Glutamatergic neuron (in vitro differentiated cells): ENCODE measurements at regions not wholly inside any gene's neighbourhood (a gene's known extent, or its start where the extent isn't known, plus 50 kb on each side); places are given as distances from the start of the nearest gene placed in this dataset.

Source experiments
- DNase-seq: peaks from one replicate; pipeline ENCODE4 v3.0.0; 2022
- H3K27ac Mint-ChIP-seq: one replicate; pipeline ENCODE4 v1.8.0; 2020; ENCODE audit warnings: mild to moderate bottlenecking, mixed read lengths, inconsistent platforms; ENCODE audit not compliant: unreplicated experiment
- H3K27me3 Mint-ChIP-seq: one replicate; pipeline ENCODE4 v1.8.0; 2020; ENCODE audit warnings: mild to moderate bottlenecking, moderate library complexity, mixed read lengths, inconsistent platforms; ENCODE audit not compliant: unreplicated experiment
- H3K36me3 Mint-ChIP-seq: one replicate; pipeline ENCODE4 v1.8.0; 2020; ENCODE audit warnings: mild to moderate bottlenecking, mixed read lengths, inconsistent platforms; ENCODE audit not compliant: unreplicated experiment
- H3K4me1 Mint-ChIP-seq: one replicate; pipeline ENCODE4 v1.8.0; 2020; ENCODE audit warnings: mild to moderate bottlenecking, low read depth, mixed read lengths, inconsistent platforms; ENCODE audit not compliant: unreplicated experiment
- H3K4me3 Mint-ChIP-seq: one replicate; pipeline ENCODE4 v1.8.0; 2020; ENCODE audit warnings: mild to moderate bottlenecking, mixed read lengths, inconsistent platforms; ENCODE audit not compliant: unreplicated experiment
- H3K9me3 Mint-ChIP-seq: one replicate; pipeline ENCODE4 v1.8.0; 2020; ENCODE audit warnings: mild to moderate bottlenecking, moderate library complexity, mixed read lengths, inconsistent platforms; ENCODE audit not compliant: unreplicated experiment
- TF ChIP-seq, protein P1 (sequence below): fragments of 200-600 bp; sonication (generic); IDR thresholded peaks from one replicate; pipeline ENCODE4 v1.5.0; 2021; ENCODE audit not compliant: partially characterized antibody, unreplicated experiment

- no peaks in the 10 kb centered on the region for H3K9me3 Mint-ChIP-seq
- peaks cover 11% of the 10 kb centered on the region for H3K4me1 Mint-ChIP-seq
- no peak overlapping the region for H3K4me3 Mint-ChIP-seq
- H3K27me3 Mint-ChIP-seq, result no peaks in the 10 kb centered on the region
- no peak overlapping the region for H3K27ac Mint-ChIP-seq
- TF ChIP-seq, protein P1, sequence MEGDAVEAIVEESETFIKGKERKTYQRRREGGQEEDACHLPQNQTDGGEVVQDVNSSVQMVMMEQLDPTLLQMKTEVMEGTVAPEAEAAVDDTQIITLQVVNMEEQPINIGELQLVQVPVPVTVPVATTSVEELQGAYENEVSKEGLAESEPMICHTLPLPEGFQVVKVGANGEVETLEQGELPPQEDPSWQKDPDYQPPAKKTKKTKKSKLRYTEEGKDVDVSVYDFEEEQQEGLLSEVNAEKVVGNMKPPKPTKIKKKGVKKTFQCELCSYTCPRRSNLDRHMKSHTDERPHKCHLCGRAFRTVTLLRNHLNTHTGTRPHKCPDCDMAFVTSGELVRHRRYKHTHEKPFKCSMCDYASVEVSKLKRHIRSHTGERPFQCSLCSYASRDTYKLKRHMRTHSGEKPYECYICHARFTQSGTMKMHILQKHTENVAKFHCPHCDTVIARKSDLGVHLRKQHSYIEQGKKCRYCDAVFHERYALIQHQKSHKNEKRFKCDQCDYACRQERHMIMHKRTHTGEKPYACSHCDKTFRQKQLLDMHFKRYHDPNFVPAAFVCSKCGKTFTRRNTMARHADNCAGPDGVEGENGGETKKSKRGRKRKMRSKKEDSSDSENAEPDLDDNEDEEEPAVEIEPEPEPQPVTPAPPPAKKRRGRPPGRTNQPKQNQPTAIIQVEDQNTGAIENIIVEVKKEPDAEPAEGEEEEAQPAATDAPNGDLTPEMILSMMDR, result no peak
- no peak for DNase-seq
- H3K36me3 Mint-ChIP-seq, result no peaks in the 10 kb centered on the region
Measured at GRCh38 chr14:29461101-29461500, 466.5 kb downstream of the PRKD1 start.

DNA sequence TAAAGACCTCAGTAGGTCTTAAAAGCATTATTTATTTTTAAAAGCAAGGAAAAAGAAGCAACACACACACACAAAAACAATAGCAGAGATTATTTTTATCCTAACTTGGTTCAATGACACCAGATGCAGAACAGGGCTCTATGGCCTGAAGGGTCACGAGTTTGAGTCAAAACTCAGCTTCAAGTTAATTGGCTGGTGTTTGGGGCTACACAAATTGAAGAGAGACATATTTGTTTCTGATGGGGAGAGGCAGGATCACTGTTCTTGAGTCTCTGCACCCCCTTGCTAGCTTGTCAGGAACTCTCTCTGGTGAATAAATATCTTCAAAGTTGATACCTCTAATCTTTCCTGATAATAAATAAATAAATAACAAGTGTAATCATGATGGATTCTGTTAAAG is 466.1 kb downstream of the PRKD1 start:
- TF ChIP-seq, protein P1, result no peak
- Mint-ChIP-seq H3K4me3 (no peak overlapping the region), H3K27ac (no peak overlapping the region), H3K27me3 (no peaks in the 10 kb centered on the region), H3K36me3 (no peaks in the 10 kb centered on the region), H3K4me1 (peaks cover 11% of the 10 kb centered on the region), H3K9me3 (no peaks in the 10 kb centered on the region)
- no peak for DNase-seq

GRCh38 chr14:29462321-29462720 is 465.3 kb downstream of the PRKD1 start:
- H3K36me3 Mint-ChIP-seq, result no peaks in the 10 kb centered on the region

DNA sequence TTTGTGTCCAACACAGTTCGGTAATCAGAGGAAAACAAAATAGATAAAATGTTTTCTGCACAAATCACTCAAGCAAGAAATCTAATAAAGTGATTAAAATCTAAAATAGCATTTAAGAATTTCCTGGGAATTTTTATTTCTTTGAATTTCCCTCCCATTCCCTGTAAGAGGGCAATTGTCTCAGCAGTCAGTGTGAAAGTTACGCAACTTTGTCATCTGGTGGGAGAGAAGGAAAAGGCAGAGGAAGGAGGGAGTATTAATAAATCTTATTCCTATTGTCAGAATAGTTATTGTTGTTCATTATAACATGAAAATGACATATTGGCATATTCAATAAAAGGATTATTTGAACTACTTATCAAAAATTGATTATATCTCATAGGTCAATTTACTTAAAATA is 464.9 kb downstream of the PRKD1 start:
- Mint-ChIP-seq H3K4me1 (peaks cover 11% of the 10 kb centered on the region), H3K27ac (no peak overlapping the region), H3K9me3 (no peaks in the 10 kb centered on the region), H3K36me3 (no peaks in the 10 kb centered on the region), H3K27me3 (no peaks in the 10 kb centered on the region), H3K4me3 (no peak overlapping the region)
- TF ChIP-seq, protein P1, result no peak
- no peak for DNase-seq

More at GRCh38 chr14:29462321-29462720, 465.3 kb downstream of the PRKD1 start:
- Mint-ChIP-seq H3K4me1 (peaks cover 11% of the 10 kb centered on the region), H3K9me3 (no peaks in the 10 kb centered on the region), H3K27ac (no peak overlapping the region), H3K27me3 (no peaks in the 10 kb centered on the region), H3K4me3 (no peak overlapping the region)
- DNase-seq, result no peak
- TF ChIP-seq, protein P1, result no peak

DNA sequence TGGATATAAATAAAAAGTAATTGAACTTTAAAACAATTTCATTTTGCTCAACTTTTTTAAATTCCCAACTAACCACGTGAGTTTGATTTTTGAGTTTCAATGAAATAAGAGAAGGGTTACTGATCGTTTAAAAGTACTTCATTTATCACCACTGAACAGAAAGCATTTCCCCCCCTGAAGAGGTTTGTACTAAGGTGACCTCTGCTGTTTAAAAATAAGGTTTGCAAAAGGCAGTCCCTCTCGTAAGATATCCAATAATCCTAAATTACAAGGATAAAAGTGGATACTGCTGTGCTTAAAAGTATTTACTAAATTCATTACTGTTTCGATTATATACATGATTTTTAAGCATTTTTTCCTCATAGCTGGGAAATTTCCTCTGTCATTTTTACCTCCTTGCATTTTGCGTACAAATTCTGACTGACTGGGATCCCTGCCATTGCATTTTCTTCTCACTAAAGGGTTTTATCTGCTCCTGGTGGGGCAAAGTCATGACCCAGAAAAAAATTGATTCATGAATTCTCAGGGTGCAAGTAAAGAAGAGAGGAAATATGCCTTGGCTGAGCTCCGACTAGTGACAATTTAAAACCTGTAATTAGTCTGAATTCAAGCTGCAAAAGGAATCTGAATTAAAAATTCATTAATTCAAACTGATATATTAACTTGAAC is 463.8 kb downstream of the PRKD1 start:
- H3K9me3 Mint-ChIP-seq, result no peaks in the 10 kb centered on the region
- no peaks in the 10 kb centered on the region for H3K36me3 Mint-ChIP-seq
- no peak overlapping the region for H3K27ac Mint-ChIP-seq
- H3K4me1 Mint-ChIP-seq, result peaks cover 11% of the 10 kb centered on the region
- no peak overlapping the region for H3K4me3 Mint-ChIP-seq
- DNase-seq, result no peak
- no peaks in the 10 kb centered on the region for H3K27me3 Mint-ChIP-seq
- TF ChIP-seq, protein P1, result no peak
